Small intestine (tissue), 7 donors: ENCODE measurements at regions not wholly inside any gene's neighbourhood (a gene's known extent, or its start where the extent isn't known, plus 50 kb on each side); places are given as distances from the start of the nearest gene placed in this dataset.

Experiments
- DNase-seq, 2 donors: peaks; one replicate each; pipeline versions ENCODE4 v3.0.0 to v3.0.0-alpha.2; 2013
- FAIRE-seq: peaks from 2 replicates; lab custom pipeline; 2012; peaks lifted over from hg19 to GRCh38; lab: Jason Lieb, UNC
- H3K27ac ChIP-seq, 3 donors: one replicate each; pipeline ENCODE4 v1.5.1; 2013; ENCODE audit warnings: low read length in 2 of 3, mild to moderate bottlenecking in 2 of 3, control low read depth in 1 of 3, inconsistent platforms in 1 of 3, low read depth in 1 of 3, moderate library complexity in 1 of 3
- H3K27me3 ChIP-seq, 3 donors: one replicate each; pipeline ENCODE4 v1.6.1; 2013; ENCODE audit warnings: low read length in 3 of 3, inconsistent platforms in 1 of 3; ENCODE audit not compliant: control insufficient read depth in 3 of 3, insufficient read depth in 3 of 3
- H3K36me3 ChIP-seq, 3 donors: one replicate each; pipeline ENCODE4 v1.6.1; 2013; ENCODE audit warnings: low read length in 3 of 3, inconsistent platforms in 1 of 3, low read depth in 1 of 3, mild to moderate bottlenecking in 1 of 3, moderate library complexity in 1 of 3; ENCODE audit not compliant: control insufficient read depth in 3 of 3, insufficient read depth in 2 of 3
- H3K4me1 ChIP-seq, 3 donors: one replicate each; pipeline ENCODE4 v1.6.1; 2013; ENCODE audit warnings: low read length in 2 of 3, inconsistent platforms in 1 of 3, low read depth in 1 of 3, mild to moderate bottlenecking in 1 of 3, moderate library complexity in 1 of 3; ENCODE audit not compliant: control insufficient read depth in 3 of 3, insufficient read depth in 2 of 3
- H3K4me3 ChIP-seq, 3 donors: one replicate each; pipeline ENCODE4 v1.5.1; 2013; ENCODE audit warnings: low read length in 3 of 3, control low read depth in 1 of 3, inconsistent platforms in 1 of 3, low read depth in 1 of 3, mild to moderate bottlenecking in 1 of 3, moderate library complexity in 1 of 3
- H3K9me3 ChIP-seq, 2 donors: one replicate each; pipeline ENCODE4 v1.6.1; 2013; ENCODE audit warnings: low read depth in 1 of 2, low read length in 1 of 2; ENCODE audit not compliant: control insufficient read depth in 2 of 2, insufficient read depth in 1 of 2
- WGBS, 3 donors: extraction: QIAGEN DNeasy Blood & Tissue Kit; methylation state at CpG; one replicate each; pipeline ENCODE4 v1.1.7; 2013; 5-methylcytosine and 5-hydroxymethylcytosine counted together
- donor health status: healthy with polysubstance abuse.
- donor health status: control.
- donor health status: control.
- donor health status: Bipolar disorder and iron deficiency.
- donor health status: healthy.

- FAIRE-seq: no peak
- H3K27me3 ChIP-seq: peaks cover 0 to 5% (median 2%) of the 10 kb centered on the region in 3 donors
- no peak overlapping the region for H3K4me3 ChIP-seq
- no peak overlapping the region for H3K27ac ChIP-seq
- no peaks in the 10 kb centered on the region for H3K9me3 ChIP-seq
- WGBS, 3 donors: 85 to 92% (median 88%) methylated on average over 16 of the region's 16 CpGs
- no peaks in the 10 kb centered on the region for H3K4me1 ChIP-seq
- DNase-seq: no peak
- H3K36me3 ChIP-seq: no peaks in the 10 kb centered on the region
Observed at GRCh38 chr3:127064391-127065137, 81.6 kb downstream of the PLXNA1 start.

- no peaks in the 10 kb centered on the region for H3K4me1 ChIP-seq
- H3K27me3 ChIP-seq: peaks cover 0 to 5% (median 2%) of the 10 kb centered on the region in 3 donors
- H3K36me3 ChIP-seq: no peaks in the 10 kb centered on the region
- H3K27ac ChIP-seq: no peak overlapping the region
- 82 to 90% (median 86%) methylated on average over 5 of the region's 5 CpGs for WGBS, 3 donors
- no peaks in the 10 kb centered on the region for H3K9me3 ChIP-seq
- DNase-seq (no peak), FAIRE-seq (no peak)
- no peak overlapping the region for H3K4me3 ChIP-seq
Observed at GRCh38 chr3:127065138-127065427, 82.2 kb downstream of the PLXNA1 start.

- Histone ChIP-seq H3K36me3 (no peaks in the 10 kb centered on the region), H3K4me3 (no peak overlapping the region), H3K27me3 (peaks cover 0 to 5% (median 2%) of the 10 kb centered on the region in 3 donors), H3K4me1 (no peaks in the 10 kb centered on the region), H3K27ac (no peak overlapping the region), H3K9me3 (no peaks in the 10 kb centered on the region)
- DNase-seq (no peak), FAIRE-seq (no peak)
- 63 to 72% (median 71%) methylated on average over 17 of the region's 17 CpGs for WGBS, 3 donors
Observed at GRCh38 chr3:127065561-127066290, 82.8 kb downstream of the PLXNA1 start.

- H3K27me3 ChIP-seq: peaks cover 0 to 5% (median 2%) of the 10 kb centered on the region in 3 donors
- DNase-seq: no peak
- FAIRE-seq: no peak
Observed at GRCh38 chr3:127066635-127067034, 83.7 kb downstream of the PLXNA1 start.

GRCh38 chr3:127067116-127067910 lies 84.4 kb downstream of the PLXNA1 start:
- DNase-seq: no peak
- Histone ChIP-seq H3K27ac (no peak overlapping the region), H3K27me3 (no peaks in the 10 kb centered on the region), H3K4me3 (no peak overlapping the region), H3K9me3 (no peaks in the 10 kb centered on the region), H3K36me3 (no peaks in the 10 kb centered on the region), H3K4me1 (no peaks in the 10 kb centered on the region)
- 85 to 88% (median 86%) methylated on average over 10 of the region's 10 CpGs for WGBS, 3 donors
- FAIRE-seq: no peak

More at GRCh38 chr3:127066635-127067034, 83.7 kb downstream of the PLXNA1 start:
- Histone ChIP-seq H3K36me3 (no peaks in the 10 kb centered on the region), H3K27ac (no peak overlapping the region), H3K4me1 (no peaks in the 10 kb centered on the region), H3K9me3 (no peaks in the 10 kb centered on the region), H3K4me3 (no peak overlapping the region)

GRCh38 chr3:127068111-127068810 lies 85.3 kb downstream of the PLXNA1 start:
- no peaks in the 10 kb centered on the region for H3K9me3 ChIP-seq
- no peak overlapping the region for H3K4me3 ChIP-seq
- no peaks in the 10 kb centered on the region for H3K4me1 ChIP-seq
- DNase-seq (no peak), FAIRE-seq (no peak)
- H3K27me3 ChIP-seq: no peaks in the 10 kb centered on the region
- no peak overlapping the region for H3K27ac ChIP-seq
- no peaks in the 10 kb centered on the region for H3K36me3 ChIP-seq
- 76 to 79% (median 77%) methylated on average over 15 of the region's 15 CpGs for WGBS, 3 donors

- 74 to 83% (median 78%) methylated on average over 9 of the region's 9 CpGs for WGBS, 3 donors
Observed at GRCh38 chr3:127068871-127069270, 86.0 kb downstream of the PLXNA1 start.

More at GRCh38 chr3:127068871-127069270, 86.0 kb downstream of the PLXNA1 start:
- Histone ChIP-seq H3K4me1 (no peaks in the 10 kb centered on the region), H3K36me3 (no peaks in the 10 kb centered on the region), H3K27me3 (no peaks in the 10 kb centered on the region), H3K9me3 (no peaks in the 10 kb centered on the region), H3K4me3 (no peak overlapping the region), H3K27ac (no peak overlapping the region)
- FAIRE-seq (no peak), DNase-seq (no peak)
